Fibroblast of skin of left biceps (primary cell): ENCODE measurements at regions not wholly inside any gene's neighbourhood (a gene's known extent, or its start where the extent isn't known, plus 50 kb on each side); places are given as distances from the start of the nearest gene placed in this dataset.
"Not testable (repeated sequence)": the region's sequence is repeated elsewhere in the genome, so short reads cannot be mapped to it uniquely, and the experiment has no call there.

Experiments used
- DNase-seq, 2 experiments: peaks; one replicate each; pipeline ENCODE4 v3.0.0-alpha.2; 2013; ENCODE audit warnings: low read depth in 2 of 2

DNA sequence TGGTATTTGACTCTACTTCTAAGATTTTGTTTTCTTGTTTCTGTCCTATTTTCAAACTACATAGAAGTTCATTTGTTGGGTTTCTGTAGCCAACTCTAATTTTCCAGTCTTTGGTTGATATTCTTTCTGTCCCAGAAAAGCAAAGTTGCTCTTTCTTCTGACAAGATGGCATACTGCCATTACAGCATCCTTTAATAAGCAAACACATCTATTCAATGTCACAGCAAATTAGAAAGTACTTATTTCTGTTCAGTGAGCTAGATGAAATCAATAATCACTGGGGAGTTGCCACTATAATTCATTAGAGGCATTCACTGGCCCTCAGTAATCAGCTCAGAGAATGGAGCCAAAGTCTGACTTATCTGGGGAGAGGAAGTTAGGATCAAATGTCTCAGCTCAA lies 1258.0 kb upstream of the IGFBP7 start:
- no peak for DNase-seq

DNA sequence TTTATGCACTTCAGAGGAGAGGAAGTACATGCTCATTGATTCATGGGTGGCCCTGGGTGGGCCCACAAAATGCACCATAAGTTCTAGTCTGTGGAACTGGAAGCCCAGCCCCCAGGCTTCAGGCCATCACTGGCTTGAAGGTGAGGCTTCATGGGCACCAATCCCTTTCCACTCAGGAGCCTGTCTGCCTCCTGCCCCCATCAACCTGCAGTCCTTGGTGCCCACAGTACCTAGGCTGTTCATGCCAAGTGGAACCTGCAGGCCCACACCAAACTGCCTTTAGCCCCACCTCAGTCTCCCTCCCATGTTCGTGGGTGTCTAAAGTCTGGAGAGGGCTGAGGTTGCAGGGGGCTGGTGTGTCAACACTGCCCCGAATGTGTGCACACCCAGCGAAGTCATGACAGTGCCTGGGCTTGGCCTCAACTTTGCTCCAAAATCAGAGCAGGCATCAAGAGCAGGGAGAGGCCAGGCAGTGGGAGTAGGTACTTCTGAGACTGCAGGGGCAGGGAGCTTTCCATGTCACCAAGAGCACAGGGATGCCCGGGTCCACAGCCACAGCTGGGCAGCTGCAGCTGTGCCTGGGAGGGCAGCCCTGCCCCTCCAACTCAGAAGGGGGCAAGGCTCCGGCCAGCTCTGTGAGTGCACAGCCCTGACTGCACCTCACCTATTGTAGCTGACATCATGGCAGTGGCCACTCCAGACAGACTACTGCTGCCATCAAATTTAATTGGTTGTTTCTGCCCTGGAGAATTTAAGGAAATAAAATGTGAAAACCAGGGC lies 1250.4 kb upstream of the IGFBP7 start:
- no peak for DNase-seq

- DNase-seq, result no peak
Measured at GRCh38 chr4:58359590-58359989, 1249.4 kb upstream of the IGFBP7 start.

GRCh38 chr4:58357947-58358346 lies 1247.8 kb upstream of the IGFBP7 start:
- DNase-seq, result no peak

DNA sequence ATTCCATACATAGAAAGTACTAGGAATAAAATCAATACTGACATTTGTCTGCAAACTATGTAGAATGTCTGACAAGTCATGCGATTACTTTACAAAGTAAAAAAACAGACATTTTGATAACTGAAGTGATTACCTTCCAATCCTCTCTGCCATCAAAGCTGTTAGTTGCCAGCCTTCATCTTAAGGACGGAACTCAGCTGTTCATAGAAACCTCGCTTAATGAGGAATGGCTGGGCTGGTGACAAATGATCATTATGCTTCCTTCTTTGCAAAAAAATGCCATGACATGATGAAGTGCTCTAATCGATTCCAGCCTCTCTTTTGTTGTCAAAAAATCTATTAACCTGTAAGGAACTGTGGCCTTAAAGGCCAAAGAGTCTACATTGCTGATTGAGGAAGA lies 1214.9 kb upstream of the IGFBP7 start:
- no peak for DNase-seq

DNA sequence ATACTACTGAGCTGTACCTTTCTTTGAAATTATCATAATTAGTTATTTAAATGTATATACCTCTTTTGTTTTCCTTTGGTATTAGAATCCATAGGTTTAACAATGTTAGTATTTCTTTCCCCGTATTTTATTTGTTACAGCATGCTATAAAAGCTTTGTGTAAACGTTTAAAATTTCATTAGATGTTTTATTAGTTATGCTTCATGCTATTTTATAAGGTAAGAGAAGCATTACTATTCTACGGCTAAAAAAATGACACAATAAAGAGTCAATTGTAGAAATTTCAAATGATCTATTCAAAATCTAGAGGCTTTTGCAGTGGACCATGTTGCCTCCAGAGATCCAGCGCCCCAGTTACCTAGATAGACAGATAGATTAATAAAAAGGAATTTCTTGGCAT lies 1203.3 kb upstream of the IGFBP7 start:
- DNase-seq, result no peak

DNA sequence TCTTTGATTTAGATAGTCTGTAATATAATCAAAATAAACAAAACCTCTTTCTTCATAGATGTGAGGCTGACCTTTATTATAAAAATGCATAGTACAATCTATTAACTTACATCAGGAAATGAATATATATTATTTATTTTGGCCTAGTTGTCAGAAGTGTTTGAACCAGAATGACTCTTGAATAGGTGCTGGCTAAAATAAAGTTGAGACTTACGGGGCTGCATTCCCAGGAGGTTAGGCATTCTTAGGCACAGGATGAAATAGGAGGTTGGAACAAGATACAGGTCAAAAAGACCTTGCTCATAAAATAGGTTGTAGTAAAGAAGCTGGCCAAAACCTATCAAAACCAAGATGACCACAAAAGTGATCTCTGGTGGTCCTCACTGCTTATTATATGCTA lies 1193.3 kb upstream of the IGFBP7 start:
- no peak for DNase-seq

DNA sequence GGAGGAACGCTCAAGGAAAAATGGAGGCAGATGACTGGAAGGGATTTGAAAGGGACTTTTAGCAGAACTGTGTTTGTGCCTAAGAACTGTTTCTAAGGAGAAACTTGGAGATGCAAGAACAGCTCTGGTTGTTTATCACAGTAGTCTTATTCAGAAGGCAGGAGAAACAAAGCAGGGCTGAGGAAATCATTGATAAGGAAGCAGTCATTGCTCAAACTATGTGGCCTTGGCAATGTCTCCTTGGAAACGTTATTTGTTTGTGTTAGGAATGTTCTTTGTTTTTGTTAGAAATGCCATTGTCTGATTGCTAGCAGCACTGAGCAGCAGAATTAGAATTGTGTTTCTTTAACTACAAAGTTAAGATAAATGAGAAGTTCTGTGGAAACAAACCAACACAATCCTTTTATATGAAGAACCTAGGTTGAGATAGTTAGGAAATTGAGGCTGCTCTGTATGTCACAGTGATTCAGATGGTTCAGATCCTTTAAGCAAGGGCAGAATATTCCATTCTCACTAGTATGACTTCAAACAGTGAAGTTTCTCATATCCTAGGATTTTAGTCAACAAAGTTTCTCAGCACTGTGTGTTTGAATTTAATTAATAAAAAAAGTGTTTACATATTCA lies 1191.3 kb upstream of the IGFBP7 start:
- DNase-seq, result no peak

DNA sequence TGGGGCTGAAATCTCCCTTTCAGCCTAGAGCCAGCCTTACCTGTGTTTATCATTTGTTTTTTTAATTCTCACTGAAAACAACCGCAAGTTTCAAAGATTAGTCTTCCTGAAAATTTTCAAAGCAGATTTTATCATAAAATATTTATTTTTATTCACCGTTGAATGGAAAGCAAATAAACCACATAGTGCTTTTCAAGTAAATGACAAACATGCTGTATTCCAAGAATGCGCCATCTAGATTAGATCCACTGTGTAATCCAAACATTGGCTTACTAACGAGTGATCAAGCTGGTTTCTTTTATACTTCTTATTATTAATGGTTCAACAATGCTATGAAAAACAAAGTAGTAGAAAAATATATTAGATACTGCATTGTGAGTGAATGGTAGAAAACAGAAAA lies 1176.2 kb upstream of the IGFBP7 start:
- DNase-seq, result no peak

DNA sequence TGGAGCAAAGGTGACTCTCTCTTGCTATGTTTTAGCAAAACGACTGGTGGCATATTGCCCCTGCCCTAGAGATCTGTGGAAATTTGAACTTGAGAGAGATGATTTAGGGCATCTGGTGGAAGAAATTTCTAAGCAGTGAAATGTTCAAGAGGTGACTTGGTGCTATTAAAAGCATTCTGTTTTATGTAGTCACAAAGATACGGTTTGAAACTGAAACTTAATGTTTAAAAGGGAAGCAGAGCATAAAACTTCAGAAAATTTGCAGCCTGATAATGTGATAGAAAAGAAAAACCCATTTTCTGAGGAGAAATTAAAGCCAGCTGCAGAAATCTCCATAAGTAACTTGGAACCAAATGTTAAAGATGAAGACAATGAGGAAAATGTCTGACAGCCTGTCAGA lies 1170.7 kb upstream of the IGFBP7 start:
- DNase-seq, result not testable (repeated sequence)

GRCh38 chr4:58275856-58276255 lies 1165.7 kb upstream of the IGFBP7 start:
- no peak for DNase-seq

DNA sequence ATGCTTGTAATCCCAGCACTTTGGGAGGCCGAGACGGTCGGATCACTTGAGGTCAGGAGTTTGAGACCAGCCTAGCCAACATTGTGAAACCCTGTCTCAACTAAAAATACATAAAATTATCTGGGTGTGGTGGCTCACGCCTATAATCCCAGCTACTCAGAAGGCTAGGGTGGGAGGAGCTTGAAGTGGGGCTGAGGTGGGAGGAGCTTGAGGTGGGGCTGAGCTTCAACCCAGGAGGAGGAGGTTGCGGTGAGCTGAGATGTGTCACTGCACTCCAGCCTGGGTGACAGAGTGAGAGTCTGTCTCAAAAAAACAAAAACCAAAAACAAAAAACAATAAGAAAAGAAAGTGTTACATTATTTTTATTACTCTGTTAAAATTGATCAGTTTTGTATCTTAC lies 1164.4 kb upstream of the IGFBP7 start:
- DNase-seq, result no peak

DNA sequence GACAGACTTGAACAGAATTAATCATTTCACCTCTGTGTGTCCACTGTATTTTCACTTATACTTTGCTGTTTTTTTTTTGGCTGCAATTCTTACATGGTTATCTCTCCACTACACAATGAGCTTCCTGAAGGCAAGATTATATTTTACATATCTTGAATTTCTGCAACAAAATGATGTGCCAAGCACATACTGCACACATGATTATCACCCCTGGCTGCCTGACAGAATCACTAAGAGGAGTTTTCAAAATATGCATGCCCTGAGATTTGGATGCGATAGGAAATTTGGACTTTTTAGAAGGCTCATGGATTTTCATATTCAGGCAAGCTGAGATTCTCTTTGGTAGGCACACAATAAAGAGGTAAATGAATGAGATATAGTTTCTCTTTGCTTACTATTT lies 1162.1 kb upstream of the IGFBP7 start:
- DNase-seq, result no peak

DNA sequence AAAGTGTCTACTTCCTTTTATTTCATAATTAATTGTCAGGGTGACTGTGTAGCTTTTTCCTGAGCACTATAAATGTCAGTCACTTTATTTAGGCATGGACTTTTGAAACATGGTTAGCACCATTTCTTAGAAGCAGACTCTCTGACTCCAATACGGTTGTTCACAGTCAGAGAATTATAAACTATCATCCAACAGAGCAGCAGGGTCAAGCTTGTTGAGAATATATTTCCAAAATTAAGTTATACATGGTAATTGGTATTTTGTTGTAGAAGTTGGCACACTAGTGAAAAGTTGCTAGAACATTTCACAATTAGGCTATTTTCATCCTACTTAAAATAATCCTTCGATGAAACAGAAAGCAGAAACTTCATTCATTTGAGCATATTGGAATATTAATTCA lies 1155.5 kb upstream of the IGFBP7 start:
- DNase-seq, result no peak

GRCh38 chr4:58261526-58261925 lies 1151.3 kb upstream of the IGFBP7 start:
- DNase-seq, result no peak

GRCh38 chr4:58254291-58254690 lies 1144.1 kb upstream of the IGFBP7 start:
- no peak for DNase-seq

DNA sequence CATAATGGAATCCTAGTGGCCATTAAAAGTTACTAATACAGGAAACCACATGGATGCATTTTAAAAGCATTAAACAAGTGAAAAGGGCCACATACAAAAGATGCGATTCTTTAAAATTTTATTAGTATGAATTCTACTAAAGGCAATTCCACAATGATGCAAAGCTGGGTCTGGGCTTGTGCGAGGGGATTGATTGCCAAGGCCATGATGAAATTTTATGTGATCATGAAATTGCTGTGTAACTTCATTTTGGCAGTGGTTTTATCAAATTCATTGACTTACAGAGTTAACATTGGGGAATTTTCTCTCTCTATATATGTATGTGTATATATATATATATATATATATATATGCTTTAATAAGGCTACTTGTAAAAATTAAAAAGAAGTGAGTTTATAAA lies 1142.5 kb upstream of the IGFBP7 start:
- DNase-seq, result no peak

- no peak for DNase-seq
Measured at GRCh38 chr4:58247792-58248191, 1137.6 kb upstream of the IGFBP7 start.

DNA sequence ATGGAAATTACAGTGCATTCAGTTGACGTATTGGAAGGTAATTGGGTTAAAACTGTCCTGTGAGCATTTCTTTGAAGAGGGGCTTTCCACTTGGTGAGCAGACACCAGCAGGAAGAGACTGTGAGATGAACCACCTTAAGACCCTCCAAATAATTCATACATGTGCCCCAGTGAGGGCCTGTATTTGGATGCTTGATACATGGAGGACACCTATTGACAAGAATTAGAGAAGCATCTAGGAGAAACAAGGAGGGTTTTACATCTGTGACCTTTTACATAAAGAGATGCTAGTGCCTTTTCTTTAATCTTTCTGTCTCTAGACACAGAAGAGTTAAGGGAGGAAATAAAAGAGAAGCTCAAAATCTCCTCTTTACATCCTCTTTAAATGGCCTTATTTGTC lies 1115.3 kb upstream of the IGFBP7 start:
- DNase-seq, result no peak

- no peak for DNase-seq
Measured at GRCh38 chr4:58219179-58219578, 1109.0 kb upstream of the IGFBP7 start.

DNA sequence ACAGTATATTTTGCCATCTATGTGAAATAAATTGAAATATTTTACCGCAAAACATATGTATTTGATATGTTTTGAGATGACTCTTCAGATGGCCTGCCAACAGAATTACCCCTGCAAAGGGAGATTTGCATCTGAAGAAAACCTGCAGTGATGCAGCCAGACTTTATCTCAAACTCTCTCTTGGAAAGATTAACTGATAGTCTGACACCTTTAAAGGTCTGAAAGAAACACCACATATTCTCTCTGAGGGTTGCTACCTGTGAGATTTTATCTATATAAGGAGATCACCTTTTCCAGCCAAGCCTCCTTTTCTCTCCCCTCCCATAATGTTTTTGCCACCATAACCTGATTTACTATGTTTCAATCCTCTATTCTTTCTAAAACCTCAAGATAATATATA lies 1106.3 kb upstream of the IGFBP7 start:
- DNase-seq, result no peak

- no peak for DNase-seq
Measured at GRCh38 chr4:58214376-58214775, 1104.2 kb upstream of the IGFBP7 start.

GRCh38 chr4:58209551-58209950 lies 1099.4 kb upstream of the IGFBP7 start:
- DNase-seq, result no peak

DNA sequence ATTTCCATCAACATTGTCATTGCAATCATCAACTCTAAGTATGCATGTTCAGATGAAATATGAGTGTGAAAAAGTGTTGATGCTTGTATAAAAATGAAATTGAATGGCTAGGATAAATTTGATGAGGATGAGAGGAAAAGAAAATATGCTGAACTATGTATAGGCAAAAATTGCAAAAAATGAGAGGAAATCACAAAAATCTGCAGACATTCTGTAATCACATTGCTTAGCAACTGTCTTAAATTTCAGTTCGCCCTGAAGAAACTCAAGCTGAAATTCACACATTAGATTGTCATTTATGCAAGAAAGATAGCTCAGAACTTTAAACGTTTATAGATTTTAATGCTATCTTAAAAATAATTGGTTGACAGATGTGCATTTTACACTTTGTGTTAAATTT lies 1098.8 kb upstream of the IGFBP7 start:
- no peak for DNase-seq
